ENCODE measurements at regions not wholly inside any gene's neighbourhood (a gene's known extent, or its start where the extent isn't known, plus 50 kb on each side); places are given as distances from the start of the nearest gene placed in this dataset.

DNA sequence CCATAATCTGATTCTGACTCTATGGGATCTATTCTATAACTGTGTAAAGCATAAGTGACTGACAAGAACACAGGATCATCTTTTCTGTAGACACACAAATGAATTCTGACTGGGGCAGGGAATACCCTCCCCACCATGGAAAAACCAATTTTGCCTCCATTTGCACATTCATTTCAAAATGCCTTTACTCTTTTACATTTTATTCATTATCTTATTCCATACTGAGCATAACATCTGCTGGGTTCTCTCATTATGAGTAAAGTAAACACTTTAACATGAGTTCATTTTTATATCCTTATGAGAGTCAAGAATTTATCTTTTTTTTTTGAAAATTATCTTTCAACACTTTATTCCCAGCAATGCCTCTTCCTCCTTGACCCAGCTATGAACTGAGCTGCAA, 163.5 kb downstream of the RNF152 start:
- H3K4me3 ChIP-seq (ENCODE audit: low read depth, low read length): no peak overlapping the region
- no peaks in the 10 kb centered on the region for H3K9me3 ChIP-seq (ENCODE audit: control insufficient read depth, insufficient read depth, low read length)
- no peaks in the 10 kb centered on the region for H3K27me3 ChIP-seq (ENCODE audit: control insufficient read depth, insufficient read depth, low read length)
- TF ChIP-seq, protein P1, sequence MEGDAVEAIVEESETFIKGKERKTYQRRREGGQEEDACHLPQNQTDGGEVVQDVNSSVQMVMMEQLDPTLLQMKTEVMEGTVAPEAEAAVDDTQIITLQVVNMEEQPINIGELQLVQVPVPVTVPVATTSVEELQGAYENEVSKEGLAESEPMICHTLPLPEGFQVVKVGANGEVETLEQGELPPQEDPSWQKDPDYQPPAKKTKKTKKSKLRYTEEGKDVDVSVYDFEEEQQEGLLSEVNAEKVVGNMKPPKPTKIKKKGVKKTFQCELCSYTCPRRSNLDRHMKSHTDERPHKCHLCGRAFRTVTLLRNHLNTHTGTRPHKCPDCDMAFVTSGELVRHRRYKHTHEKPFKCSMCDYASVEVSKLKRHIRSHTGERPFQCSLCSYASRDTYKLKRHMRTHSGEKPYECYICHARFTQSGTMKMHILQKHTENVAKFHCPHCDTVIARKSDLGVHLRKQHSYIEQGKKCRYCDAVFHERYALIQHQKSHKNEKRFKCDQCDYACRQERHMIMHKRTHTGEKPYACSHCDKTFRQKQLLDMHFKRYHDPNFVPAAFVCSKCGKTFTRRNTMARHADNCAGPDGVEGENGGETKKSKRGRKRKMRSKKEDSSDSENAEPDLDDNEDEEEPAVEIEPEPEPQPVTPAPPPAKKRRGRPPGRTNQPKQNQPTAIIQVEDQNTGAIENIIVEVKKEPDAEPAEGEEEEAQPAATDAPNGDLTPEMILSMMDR (IDR thresholded peaks at IDR 0.05; ENCODE audit: low read depth, low read length): no peak
- H3K27ac ChIP-seq (ENCODE audit: low read depth, low read length): no peak overlapping the region
- ChIA-PET POLR2A (no interaction called here), CTCF (interaction anchor here (0.6 to 0.8 kb wide), 2 partner anchors 94 to 407 kb away, joined by 3 read pairs; no protein-coding TSS in a partner anchor)
- no peak for DNase-seq (ENCODE audit: low read depth, low spot score)

DNA sequence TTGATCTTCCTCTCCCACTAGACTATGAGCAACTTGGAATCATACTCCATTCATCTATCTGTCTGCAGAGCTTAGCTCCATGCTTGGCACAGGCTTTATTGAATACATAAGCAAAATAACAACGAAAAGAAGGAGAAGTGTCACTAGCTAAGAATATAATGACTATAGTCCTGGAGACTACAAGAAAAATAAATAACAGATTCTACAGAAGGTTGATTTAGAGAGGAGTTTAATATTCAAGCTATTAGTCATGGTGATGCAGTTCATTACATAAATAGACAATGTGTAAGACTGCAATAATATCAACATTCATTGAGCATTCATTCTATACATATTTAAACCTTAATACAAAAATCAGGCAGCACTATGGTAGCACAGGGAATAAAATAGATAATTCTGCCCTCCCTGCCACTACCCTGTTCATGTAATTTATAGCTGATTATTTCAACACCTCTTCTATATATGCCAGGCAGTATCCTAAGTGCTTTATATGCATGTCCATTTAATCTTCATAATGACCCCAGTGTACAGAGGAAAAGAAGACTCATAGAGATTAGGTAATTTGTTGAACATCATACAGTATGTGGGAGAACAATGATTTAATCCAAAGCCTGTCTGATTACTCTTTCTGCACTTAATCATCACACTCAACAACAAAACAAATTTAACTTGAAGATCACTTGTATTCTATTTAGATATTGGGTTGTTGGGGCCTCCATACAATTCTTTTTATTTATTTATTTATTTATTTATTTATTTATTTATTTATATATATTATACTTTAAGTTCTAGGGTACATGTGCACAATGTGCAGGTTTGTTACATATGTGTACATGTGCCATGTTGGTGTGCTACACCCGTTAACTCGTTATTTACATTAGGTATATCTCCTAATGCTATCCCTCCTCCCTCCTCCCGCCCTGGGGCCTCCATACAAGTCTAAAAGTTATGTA, 165.3 kb downstream of the RNF152 start:
- POLR2A ChIA-PET: interaction anchor here (0.5 to 1.6 kb wide), 4 partner anchors 33 to 314 kb away, joined by 3 to 4 read pairs (median 4); no protein-coding TSS in a partner anchor
- CTCF ChIA-PET: interaction anchor here (0.6 kb wide), 1 partner anchor 146 kb away, joined by 3 read pairs; no protein-coding TSS in a partner anchor
- DNase-seq (ENCODE audit: low read depth, low spot score): no peak
- TF ChIP-seq, protein P1 (IDR thresholded peaks at IDR 0.05; ENCODE audit: low read depth, low read length): no peak
- Histone ChIP-seq H3K27me3 (ENCODE audit: control insufficient read depth, insufficient read depth, low read length) (no peaks in the 10 kb centered on the region), H3K27ac (ENCODE audit: low read depth, low read length) (no peak overlapping the region), H3K9me3 (ENCODE audit: control insufficient read depth, insufficient read depth, low read length) (no peaks in the 10 kb centered on the region), H3K4me3 (ENCODE audit: low read depth, low read length) (no peak overlapping the region)

DNA sequence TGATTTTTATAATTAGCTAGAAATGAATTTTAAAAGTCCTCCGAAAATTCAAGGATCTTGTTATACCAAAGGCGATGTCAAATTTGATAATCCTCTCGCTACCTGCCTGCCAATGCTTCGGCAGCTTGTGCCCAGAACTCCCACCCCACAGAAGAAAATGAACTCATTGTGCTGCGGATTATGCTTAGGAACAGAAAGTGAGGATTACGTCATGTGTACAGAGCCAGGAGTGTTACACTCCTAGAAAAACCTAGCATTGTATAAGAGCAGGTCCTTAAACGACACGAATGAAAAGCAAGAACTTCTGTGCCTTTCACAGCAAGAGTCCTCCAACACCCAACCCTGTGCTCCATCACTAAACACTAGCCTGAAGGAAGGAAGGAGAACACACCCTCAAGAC, 168.3 kb downstream of the RNF152 start:
- POLR2A ChIA-PET: no interaction called here
- DNase-seq (ENCODE audit: low read depth, low spot score): no peak
- no peaks in the 10 kb centered on the region for H3K9me3 ChIP-seq (ENCODE audit: control insufficient read depth, insufficient read depth, low read length)
- TF ChIP-seq, protein P1 (IDR thresholded peaks at IDR 0.05; ENCODE audit: low read depth, low read length): no peak
- CTCF ChIA-PET: no interaction called here
- no peak overlapping the region for H3K27ac ChIP-seq (ENCODE audit: low read depth, low read length)
- H3K27me3 ChIP-seq (ENCODE audit: control insufficient read depth, insufficient read depth, low read length): no peaks in the 10 kb centered on the region
- no peak overlapping the region for H3K4me3 ChIP-seq (ENCODE audit: low read depth, low read length)

DNA sequence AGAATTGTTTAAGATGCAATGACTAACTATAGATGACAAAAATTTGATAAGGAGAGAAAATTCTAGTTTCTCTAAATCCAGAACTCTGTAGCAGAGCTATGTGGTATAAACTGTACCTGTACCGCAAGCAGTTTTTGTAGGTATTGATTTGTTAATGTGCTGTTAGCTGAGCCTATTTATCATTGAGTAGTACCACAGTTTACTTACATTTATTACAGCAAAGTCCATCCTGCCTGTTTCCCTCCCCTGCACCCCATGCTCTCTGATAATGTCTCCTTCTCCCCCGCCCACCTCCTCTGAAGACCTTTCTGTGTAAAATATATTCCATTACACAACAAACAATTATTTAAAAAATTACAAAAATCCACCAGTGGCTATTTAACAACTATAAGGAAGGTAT, 170.6 kb downstream of the RNF152 start:
- POLR2A ChIA-PET: no interaction called here

DNA sequence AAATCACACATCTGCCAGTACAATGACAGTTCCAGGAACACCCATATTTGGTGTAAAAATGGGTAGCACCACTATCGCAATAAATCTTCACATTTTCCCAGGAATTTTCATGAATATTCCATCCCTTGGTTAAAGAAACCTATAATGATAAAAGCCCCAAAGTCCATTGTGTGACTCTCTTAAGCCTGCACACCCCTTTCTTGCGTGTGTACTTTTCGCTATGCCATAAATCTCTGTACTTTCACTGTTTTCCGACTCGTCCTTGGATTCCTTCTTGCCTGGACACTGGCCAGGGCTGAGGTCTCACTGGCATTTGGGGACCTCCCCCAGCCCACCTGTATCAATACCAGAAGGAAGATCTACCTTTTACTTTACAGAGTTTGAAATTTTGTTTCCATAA, 172.3 kb downstream of the RNF152 start:
- ChIA-PET CTCF (no interaction called here), POLR2A (no interaction called here)
- TF ChIP-seq, protein P1 (IDR thresholded peaks at IDR 0.05; ENCODE audit: low read depth, low read length): no peak
- H3K9me3 ChIP-seq (ENCODE audit: control insufficient read depth, insufficient read depth, low read length): no peaks in the 10 kb centered on the region
- no peak for DNase-seq (ENCODE audit: low read depth, low spot score)
- H3K4me3 ChIP-seq (ENCODE audit: low read depth, low read length): no peak overlapping the region
- H3K27me3 ChIP-seq (ENCODE audit: control insufficient read depth, insufficient read depth, low read length): no peaks in the 10 kb centered on the region
- no peak overlapping the region for H3K27ac ChIP-seq (ENCODE audit: low read depth, low read length)

More for the DNA sequence above, 170.6 kb downstream of the RNF152 start:
- Histone ChIP-seq H3K27me3 (ENCODE audit: control insufficient read depth, insufficient read depth, low read length) (no peaks in the 10 kb centered on the region), H3K4me3 (ENCODE audit: low read depth, low read length) (no peak overlapping the region), H3K9me3 (ENCODE audit: control insufficient read depth, insufficient read depth, low read length) (no peaks in the 10 kb centered on the region), H3K27ac (ENCODE audit: low read depth, low read length) (no peak overlapping the region)
- CTCF ChIA-PET: no interaction called here
- TF ChIP-seq, protein P1 (IDR thresholded peaks at IDR 0.05; ENCODE audit: low read depth, low read length): no peak
- DNase-seq (ENCODE audit: low read depth, low spot score): no peak

Data from AG04450 (cell line).